HG02678 (cell line): ENCODE measurements at regions not wholly inside any gene's neighbourhood (a gene's known extent, or its start where the extent isn't known, plus 50 kb on each side); places are given as distances from the start of the nearest gene placed in this dataset.

Experiments used
- ATAC-seq: cut with Tn5 transposase; IDR thresholded peaks from one replicate; pipeline ENCODE4 v1.9.1; 2021; ENCODE audit warnings: mild to moderate bottlenecking, moderate library complexity; ENCODE audit not compliant: unreplicated experiment

DNA sequence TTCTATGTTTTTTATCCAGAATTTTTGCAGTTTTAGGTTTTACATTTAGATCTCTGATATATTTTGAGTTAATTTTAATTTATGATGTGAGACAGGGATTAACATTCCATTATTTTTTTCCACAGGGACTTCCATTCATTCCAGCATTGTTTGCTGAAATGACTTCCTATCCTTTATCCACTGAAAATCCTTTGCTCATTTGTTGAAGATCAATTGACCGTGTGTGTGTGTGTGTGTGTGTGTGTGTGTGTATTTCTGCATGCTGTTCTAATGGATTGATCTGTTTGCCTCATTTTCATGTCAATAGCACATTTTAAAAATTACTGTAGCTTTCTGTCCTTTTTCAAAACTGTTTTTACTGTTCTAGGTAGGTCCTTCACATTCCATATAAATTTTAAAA, 480.3 kb downstream of the DSC3 start:
- no peak for ATAC-seq

DNA sequence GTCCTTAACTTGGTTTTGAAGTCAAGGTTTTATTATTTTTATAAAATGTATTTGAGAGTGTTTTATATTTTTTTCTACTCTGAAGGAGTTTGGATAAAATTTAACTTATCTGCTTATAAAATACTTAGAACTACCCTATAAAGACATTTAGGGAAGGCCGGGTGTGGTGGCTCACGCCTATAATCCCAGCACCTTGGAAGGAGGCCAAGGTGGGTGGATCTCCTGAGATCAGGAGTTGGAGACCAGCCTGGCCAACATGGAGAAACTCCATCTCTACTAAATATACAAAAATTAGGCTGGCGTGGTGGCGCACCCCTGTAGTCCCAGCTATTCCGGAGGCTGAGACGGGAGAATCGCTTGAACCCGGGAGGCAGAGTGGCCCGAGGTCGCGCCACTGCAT, 486.4 kb downstream of the DSC3 start:
- ATAC-seq = no peak

DNA sequence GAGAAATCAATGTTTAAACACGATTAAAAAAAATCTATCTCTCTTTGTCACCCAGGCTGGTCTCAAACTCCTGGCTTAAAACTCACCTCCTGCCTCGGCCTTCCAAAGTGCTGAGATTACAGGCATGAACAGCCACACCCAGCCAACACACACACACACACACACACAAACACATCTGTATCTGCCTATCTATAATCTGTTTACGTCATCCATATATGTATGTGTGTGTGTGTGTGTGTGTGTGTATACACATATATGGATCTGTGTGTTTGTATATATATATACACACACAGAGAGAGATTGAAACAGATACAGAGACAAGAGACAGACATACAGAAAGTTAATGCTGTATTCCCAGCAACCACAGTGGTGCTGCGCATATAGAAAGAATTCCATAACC, 497.1 kb downstream of the DSC3 start:
- no peak for ATAC-seq

DNA sequence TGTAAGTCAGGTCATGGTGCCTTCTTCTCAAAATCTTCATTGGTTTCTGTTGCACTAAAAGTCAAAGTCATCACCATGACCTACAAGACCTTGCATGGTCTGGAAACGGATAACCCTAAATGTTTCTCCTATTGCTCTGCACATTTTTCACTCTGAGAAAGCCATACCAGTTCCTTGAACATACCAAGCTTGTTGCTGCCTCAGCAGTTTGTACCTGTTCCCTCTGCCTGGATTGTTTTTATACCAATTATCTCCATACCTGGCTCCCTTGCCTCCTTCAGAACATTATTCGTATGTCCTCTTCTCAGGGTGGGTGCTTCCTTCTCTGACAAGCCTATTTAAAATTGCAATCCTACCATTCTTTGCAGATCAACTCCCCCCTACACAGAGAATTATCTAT, 498.4 kb downstream of the DSC3 start:
- ATAC-seq = no peak

DNA sequence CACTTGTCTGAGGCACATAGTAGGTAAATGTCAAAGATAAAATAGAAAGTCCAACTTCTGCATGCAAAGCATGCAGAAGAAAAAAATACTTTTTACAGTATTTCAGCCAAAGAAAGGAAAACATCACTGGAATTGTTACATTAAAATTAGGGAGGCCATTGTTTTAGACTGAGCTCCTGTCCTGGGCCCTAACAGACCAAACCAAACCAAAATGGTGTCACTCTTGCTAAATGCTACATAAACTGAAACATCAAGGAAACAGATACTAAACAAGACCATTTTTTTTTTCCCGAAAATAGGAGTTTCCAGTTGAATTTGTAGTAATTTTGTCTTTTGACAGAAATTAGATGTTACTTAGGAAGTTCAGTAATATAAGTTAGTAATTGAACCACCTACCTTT, 508.8 kb downstream of the DSC3 start:
- ATAC-seq = no peak

DNA sequence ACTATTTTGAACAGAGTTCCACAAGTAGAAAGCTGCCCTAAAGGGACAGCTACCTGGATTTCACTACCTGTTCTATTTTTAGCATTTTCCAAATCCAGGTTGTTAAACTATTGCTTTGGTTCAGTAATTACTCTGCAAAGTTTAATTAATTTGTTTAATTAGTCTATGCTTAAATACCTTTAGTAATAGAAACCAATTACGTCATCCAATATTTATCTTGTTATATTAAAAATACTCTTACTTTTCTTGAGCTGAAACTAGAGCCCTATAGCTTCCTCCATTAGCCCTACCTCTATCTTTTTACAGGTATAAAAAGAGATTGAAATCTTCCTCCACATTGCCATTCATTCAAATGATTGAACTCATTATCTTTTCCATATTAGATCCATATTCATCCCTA, 514.6 kb downstream of the DSC3 start:
- ATAC-seq = no peak

DNA sequence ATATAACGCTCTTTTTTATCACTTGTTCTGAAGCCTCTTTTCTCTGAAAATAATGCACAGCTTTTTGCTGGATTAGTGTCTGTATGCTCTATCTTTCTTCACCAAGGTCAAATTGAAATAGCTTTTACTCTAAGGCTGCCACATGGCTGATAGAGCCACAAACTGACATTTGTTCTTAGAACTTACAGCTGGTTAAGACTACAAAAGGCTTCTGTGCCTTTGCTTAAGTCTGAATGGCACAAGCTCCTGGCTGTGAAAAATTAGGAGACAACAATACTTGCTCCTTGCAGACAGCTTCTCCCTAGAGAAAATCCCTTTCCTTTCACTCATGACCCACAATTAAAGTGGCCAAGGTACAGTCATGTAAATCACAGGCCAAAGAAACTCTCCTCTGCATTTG, 515.3 kb downstream of the DSC3 start:
- no peak for ATAC-seq

DNA sequence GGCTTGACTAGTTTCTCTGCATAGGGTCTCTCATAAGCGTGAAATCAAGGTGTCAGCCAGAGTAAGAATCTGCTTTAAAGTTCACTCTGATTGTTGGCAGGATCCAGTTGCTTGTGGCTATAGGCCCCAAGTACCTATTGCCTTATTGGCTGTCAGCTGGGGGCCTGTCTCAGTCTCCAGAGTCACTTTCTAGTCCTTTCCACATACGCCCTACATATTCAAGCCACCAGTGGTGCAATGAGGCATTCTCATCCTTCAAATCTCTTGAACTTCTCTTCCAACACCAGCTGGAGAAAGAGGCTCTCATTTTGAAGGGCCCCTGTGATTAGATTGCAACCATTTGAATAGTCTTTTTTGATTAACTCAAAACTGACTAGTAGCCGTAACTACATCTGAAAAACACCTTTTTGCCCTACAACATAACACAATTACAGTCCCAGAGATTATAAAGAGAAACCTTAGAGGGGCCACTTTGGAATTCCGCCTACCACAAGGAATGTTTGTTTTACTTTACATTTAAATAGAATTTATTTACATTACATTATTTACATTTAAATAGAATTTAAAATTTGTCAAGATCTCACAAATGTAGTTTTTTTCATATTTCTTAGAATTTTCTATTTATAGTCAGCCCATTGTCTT, 520.1 kb downstream of the DSC3 start:
- no peak for ATAC-seq

DNA sequence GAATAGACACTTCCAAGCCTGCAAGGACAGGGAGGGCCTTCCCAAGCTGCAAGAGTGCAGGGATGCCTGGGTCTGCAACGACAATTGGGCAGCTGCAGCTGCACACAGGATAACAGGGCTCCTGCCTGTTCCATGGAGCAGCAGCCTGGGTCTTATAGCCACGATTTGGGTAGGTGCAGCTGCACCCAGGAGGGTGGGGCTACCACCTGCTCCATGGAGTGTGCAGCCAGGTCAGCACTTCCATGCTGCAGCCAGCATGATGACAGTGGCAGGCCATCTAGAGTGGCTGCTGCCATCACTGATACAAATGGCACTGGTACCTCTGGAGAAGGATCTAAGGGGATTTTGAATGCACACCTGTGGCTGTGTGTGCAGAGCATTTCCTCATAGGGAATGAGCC, 528.5 kb downstream of the DSC3 start:
- ATAC-seq = no peak

DNA sequence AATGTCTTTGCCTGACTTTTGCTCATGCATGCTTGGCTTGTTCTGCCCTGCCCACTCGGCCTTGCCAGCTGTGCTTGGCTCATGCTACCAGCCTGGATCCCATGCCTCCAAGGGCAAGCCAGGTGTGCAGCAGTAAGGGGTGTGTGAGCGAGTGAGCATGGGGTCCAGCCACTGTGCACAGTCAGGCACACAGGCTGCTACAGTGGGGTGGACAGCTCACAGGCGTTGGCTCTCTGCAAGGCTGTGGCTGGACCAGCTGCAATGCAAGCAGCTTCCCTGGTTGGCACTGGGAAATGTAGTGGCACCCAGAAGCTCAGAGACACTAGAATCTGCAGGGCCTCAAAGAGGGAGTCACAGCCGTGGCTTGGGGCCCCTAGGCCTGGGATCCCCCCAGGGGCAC, 529.7 kb downstream of the DSC3 start:
- no peak for ATAC-seq

DNA sequence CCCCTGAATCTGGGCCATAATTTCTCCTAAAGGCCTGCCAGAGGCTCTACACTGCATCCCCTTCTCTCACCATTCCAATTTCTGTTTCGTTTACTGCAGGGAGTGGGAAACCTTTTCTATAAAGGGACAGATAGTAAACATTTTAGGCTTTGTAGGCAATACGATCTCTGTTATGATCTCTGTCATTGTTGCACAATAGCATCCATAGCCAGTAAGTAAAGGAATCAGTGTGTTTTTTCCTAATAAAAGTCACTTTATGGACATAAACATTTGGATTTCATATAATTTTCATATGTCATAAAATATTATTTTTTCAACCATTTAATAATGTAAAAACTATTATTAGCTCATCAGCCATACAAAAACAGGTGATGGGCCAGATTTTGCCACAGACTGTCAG, 531.7 kb downstream of the DSC3 start:
- no peak for ATAC-seq

DNA sequence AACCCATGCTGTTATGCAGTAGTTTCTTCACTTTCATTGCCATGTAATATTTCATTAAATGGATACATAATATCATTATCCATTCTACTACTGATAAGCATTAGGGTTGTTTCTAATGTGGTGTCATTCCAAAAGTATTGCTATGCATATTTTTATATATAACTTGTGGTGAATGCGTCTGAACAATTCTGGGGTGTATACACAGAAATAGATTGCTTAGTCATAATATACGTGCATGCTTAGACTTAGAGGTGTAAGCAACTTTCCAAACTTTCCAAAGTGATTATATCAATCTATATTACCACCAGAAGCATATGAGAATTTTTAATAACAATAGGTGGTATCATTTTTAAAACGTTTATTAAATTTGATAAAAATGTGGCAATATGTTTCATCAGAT, 540.9 kb downstream of the DSC3 start:
- no peak for ATAC-seq

DNA sequence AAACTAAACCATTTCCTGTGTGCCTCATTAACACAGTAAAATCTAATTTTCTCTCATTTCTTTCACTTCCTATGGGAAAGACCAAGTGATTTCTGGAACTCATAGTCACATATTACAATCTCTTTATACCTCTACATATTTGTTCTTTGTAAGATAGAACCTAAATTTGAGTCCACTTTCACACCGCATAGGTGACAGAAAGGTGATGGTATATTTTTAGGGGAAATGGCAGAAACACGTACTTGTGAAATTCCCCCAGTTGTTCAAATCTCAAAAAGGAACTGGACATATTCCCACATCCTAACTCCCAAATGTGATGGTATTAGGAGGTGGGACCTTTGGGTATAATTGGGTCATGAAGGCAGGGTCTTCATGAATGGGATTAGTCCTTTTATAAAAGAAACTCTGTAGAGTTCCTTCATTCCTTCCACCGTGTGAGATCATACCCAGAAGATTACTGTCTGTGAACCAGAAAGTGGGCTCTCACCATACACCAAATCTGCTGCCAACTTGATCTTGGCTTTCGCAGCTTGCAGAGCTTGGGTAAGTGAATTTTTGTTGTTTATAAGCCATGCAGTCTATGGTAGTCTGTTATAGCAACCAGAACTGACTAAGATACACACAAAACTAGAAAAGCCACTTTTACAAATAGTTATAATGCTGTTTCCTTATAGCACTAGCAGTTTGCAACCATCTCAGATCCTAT, 542.1 kb downstream of the DSC3 start:
- ATAC-seq = no peak

DNA sequence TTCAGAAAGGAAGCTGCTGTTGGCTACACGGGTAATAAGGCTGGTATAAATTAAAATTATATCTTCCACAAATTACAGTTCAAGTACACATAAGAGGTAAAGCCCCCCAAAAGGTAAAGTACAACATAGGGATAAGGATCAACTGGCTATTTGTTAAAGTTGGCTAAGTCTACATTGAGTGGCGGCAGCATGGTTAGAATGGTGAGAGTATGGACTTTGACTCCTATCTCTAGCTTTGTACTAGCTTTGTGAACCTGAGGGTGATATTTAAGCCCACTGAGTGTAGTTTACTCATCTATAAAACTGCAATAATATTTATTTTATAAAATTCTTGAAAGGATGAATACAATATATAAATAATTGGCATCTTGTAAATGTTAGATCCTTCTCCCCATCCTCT, 542.8 kb downstream of the DSC3 start:
- no peak for ATAC-seq

DNA sequence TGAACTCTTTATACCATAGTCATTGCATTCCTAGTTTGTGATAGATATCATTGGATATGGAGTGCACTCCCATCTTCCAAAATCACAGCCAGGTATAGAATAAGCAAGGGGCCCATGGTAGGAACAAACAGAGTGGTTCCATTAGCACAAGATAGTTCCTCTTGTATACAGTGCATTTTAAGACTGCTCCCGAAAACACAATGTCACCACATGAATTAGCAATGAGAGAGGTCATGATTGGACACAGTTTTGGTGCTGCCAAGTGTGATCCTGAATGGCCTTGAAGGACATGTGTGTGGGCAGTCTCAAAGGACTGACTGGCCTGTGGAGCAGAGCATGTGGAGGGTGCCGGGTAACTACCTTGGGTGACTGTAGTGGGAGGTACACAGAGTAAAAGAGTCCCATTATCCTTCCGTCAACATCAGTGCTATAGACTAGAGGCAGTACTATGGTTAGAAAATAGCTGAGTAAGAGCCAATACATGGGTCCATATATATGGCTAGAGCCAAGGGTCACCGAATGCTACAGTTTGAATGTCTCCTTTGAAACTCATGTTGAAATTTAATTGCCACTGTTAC, 549.9 kb downstream of the DSC3 start:
- no peak for ATAC-seq

DNA sequence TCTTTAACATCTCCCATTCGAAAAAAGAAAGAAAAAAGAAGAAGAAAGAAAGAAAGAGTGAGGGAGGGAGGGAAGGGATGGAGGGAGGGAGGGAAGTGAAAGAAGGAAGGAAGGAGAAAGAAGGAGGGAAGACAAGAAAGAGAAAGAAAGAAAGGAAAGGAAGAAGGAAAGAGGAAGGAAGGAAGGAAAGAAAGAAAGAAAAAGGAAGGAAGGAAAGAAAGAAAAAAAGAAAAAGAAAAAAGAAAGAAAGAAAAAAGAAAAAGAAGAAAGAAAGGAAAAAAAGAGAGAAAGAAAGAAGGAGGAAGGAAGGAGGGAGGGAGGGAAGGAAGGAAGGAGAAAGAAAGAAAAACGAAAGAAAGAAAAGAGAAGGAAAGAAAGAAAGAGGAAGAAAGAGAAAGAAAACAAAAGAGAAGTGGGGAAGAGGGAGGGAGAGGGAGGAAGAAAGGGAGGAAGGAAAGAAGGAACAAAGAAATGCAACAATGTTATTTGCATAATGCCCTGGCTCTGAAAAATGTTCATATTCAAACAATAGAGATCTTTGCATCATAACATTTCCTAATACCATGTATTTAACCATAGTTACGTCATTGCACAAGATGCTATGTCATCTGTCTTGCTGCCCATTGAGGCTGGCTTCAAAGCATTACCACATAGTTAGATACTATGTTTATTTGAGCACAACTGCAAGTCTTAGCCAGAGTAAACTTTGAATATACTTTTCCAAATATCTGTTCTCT, 550.6 kb downstream of the DSC3 start:
- ATAC-seq = no peak

DNA sequence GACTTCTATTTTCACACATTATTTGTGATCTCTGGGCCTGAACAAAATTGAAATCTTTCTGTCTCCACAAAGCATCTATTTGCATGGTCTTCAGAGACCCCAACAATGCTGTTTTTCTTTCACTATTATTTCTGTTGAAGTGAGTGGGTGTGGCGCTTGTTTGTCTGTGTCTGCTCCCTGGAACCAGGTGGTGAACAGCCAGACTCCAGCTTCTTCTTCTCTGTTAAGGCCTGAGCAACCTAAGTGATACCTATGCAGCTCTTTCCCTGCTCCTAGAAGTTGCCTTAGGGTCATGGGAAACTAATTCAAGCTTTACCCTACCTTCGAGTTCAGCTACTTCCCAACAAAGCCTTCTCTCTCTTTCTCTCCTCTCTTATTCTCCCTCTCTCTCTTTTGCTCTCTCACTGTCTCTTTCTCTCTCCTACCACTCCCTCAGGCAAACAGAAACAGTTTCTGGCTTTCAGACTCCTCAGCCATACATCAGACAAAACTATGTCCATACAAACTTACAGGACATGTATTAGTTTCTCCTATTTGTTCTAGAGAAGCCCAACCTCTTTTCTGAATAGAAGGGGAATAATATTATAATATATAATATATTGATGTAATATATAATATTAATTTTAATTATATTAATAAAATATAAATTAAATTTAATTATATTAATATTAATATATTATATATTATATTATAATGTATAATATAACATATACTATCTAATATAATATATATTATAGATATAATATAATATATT, 552.5 kb downstream of the DSC3 start:
- no peak for ATAC-seq

DNA sequence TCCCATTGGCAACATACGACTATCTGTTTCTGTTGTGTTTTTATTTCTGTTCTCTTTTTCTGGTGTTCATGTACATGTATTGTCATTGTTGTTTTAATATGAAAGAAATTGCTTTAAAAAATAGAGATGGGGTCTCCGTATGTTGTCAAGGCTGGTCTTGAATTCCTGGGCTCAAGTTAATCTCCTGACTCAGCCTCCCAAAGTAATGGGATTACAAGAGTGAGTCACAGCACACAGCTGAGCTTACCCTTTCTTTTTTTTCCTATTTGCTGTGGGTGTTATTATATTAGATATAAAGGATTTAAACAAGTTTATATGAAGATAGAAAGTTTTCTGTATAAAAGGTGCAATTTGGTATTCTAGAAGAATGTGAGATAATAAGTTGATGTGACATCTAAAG, 554.6 kb downstream of the DSC3 start:
- ATAC-seq = no peak

DNA sequence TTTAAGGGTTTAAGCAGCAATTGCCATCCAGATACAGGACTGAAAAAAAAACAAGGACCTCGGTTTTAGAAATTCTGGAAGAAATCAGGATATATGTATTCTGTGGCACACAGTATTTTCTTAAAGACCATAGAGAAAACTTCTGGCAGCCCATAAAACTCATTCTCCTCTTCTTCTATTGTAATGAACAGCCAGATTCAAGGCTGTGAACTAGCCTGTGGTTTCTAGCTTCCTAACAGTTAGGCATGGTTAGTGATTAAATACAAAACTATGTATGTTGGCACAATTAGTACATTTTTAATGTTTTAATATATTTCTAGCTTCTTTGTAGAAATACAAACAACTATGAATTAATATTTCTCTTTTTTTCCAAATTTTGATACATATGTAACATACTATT, 555.7 kb downstream of the DSC3 start:
- ATAC-seq = no peak

DNA sequence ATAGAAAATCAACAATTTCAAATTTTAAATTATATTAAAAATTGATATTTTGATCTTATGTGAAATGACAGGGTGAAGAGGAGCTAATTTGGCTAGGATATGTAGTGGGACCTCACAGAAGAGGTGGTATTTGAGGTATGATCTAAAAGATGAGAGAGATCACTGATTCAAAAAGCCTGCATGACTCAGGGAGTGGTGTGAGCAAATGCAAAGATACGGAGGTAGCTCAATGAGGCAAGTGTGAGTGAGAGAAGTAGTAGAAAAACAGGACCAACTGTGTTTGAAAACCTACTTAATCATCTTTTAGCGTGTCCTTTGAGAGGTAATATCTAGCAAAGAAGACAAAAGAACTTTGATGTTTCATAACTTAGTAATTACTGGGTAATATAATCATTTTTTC, 557.5 kb downstream of the DSC3 start:
- ATAC-seq = no peak

DNA sequence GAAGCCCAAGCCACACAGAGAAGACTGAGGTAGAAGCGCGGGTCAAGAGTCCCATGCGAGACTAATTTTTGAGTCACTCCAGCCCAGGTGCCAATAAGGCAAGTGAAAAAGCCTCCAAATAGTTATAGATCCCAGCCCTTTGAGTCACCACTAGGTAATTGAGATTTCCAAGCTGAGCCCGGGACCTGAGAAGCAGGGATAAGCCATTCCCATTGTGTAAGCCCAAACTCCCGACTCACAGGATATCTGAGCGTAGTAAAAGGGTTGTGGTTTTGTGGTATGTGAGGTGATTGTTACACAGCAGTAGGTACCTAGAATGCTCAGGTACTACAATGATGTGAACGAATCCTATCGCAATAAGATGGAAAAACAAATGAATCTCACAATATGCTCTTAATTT, 560.7 kb downstream of the DSC3 start:
- no peak for ATAC-seq
